ENCODE measurements at regions not wholly inside any gene's neighbourhood (a gene's known extent, or its start where the extent isn't known, plus 50 kb on each side); places are given as distances from the start of the nearest gene placed in this dataset.

DNA sequence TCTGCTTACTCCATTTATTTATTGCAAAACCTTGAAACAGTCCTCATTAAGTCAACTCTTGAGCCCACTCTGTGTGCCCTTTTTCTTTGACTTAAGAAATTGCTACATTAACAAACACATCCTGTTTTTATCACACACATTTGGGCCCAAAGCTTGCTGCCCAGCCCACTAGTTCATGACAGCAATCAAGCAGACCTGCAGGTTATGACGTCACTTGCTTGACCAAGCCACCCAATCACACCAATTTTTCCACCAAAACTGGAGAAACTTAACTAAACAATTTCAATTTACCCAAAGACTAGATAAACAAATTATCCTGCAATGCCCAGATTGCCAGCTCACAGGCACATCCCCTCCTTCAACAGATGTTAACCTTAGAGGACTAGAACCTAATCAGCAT, 120.7 kb downstream of the ZNF429 start:
- no peak for TF ChIP-seq ZNF331 (CRISPR knock-in tag; IDR thresholded peaks at IDR 0.05; ENCODE audit: low read depth)
- TF ChIP-seq, protein P1, sequence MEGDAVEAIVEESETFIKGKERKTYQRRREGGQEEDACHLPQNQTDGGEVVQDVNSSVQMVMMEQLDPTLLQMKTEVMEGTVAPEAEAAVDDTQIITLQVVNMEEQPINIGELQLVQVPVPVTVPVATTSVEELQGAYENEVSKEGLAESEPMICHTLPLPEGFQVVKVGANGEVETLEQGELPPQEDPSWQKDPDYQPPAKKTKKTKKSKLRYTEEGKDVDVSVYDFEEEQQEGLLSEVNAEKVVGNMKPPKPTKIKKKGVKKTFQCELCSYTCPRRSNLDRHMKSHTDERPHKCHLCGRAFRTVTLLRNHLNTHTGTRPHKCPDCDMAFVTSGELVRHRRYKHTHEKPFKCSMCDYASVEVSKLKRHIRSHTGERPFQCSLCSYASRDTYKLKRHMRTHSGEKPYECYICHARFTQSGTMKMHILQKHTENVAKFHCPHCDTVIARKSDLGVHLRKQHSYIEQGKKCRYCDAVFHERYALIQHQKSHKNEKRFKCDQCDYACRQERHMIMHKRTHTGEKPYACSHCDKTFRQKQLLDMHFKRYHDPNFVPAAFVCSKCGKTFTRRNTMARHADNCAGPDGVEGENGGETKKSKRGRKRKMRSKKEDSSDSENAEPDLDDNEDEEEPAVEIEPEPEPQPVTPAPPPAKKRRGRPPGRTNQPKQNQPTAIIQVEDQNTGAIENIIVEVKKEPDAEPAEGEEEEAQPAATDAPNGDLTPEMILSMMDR (conservative IDR thresholded peaks at IDR 0.05; ENCODE audit: low read depth in 2 of 2) = no peak
- TF ChIP-seq, protein P2, sequence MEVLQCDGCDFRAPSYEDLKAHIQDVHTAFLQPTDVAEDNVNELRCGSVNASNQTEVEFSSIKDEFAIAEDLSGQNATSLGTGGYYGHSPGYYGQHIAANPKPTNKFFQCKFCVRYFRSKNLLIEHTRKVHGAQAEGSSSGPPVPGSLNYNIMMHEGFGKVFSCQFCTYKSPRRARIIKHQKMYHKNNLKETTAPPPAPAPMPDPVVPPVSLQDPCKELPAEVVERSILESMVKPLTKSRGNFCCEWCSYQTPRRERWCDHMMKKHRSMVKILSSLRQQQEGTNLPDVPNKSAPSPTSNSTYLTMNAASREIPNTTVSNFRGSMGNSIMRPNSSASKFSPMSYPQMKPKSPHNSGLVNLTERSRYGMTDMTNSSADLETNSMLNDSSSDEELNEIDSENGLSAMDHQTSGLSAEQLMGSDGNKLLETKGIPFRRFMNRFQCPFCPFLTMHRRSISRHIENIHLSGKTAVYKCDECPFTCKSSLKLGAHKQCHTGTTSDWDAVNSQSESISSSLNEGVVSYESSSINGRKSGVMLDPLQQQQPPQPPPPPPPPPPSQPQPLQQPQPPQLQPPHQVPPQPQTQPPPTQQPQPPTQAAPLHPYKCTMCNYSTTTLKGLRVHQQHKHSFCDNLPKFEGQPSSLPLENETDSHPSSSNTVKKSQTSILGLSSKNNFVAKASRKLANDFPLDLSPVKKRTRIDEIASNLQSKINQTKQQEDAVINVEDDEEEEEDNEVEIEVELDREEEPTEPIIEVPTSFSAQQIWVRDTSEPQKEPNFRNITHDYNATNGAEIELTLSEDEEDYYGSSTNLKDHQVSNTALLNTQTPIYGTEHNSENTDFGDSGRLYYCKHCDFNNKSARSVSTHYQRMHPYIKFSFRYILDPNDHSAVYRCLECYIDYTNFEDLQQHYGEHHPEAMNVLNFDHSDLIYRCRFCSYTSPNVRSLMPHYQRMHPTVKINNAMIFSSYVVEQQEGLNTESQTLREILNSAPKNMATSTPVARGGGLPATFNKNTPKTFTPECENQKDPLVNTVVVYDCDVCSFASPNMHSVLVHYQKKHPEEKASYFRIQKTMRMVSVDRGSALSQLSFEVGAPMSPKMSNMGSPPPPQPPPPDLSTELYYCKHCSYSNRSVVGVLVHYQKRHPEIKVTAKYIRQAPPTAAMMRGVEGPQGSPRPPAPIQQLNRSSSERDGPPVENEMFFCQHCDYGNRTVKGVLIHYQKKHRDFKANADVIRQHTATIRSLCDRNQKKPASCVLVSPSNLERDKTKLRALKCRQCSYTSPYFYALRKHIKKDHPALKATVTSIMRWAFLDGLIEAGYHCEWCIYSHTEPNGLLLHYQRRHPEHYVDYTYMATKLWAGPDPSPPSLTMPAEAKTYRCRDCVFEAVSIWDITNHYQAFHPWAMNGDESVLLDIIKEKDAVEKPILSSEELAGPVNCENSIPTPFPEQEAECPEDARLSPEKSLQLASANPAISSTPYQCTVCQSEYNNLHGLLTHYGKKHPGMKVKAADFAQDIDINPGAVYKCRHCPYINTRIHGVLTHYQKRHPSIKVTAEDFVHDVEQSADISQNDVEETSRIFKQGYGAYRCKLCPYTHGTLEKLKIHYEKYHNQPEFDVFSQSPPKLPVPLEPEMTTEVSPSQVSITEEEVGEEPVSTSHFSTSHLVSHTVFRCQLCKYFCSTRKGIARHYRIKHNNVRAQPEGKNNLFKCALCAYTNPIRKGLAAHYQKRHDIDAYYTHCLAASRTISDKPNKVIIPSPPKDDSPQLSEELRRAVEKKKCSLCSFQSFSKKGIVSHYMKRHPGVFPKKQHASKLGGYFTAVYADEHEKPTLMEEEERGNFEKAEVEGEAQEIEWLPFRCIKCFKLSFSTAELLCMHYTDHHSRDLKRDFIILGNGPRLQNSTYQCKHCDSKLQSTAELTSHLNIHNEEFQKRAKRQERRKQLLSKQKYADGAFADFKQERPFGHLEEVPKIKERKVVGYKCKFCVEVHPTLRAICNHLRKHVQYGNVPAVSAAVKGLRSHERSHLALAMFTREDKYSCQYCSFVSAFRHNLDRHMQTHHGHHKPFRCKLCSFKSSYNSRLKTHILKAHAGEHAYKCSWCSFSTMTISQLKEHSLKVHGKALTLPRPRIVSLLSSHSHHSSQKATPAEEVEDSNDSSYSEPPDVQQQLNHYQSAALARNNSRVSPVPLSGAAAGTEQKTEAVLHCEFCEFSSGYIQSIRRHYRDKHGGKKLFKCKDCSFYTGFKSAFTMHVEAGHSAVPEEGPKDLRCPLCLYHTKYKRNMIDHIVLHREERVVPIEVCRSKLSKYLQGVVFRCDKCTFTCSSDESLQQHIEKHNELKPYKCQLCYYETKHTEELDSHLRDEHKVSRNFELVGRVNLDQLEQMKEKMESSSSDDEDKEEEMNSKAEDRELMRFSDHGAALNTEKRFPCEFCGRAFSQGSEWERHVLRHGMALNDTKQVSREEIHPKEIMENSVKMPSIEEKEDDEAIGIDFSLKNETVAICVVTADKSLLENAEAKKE (CRISPR knock-in tag; IDR thresholded peaks at IDR 0.05) = no peak
- TF ChIP-seq JUNB (IDR thresholded peaks at IDR 0.05; ENCODE audit: unreplicated experiment) = no peak
- TF ChIP-seq POLR2AphosphoS5 (IDR thresholded peaks at IDR 0.05; ENCODE audit: low read depth) = no peak

All from GM23338 (cell line).